SU-DHL-6 (cell line): ENCODE measurements at regions not wholly inside any gene's neighbourhood (a gene's known extent, or its start where the extent isn't known, plus 50 kb on each side); places are given as distances from the start of the nearest gene placed in this dataset.
"Not testable (repeated sequence)": the region's sequence is repeated elsewhere in the genome, so short reads cannot be mapped to it uniquely, and the experiment has no call there.

ENCODE experiments used
- H2AFZ ChIP-seq: fragments of 200-600 bp; sonication (generic); 2 replicates; pipeline ENCODE4 v1.6.1; 2014; ENCODE audit warnings: low read depth, mild to moderate bottlenecking, moderate library complexity, mixed read lengths, antibody characterized with exemption, low read length; ENCODE audit not compliant: severe bottlenecking
- H3F3A ChIP-seq: fragments of 200-600 bp; shearing (Covaris generic); 2 replicates; pipeline ENCODE4 v1.6.0; 2016; ENCODE audit warnings: antibody characterized with exemption, mild to moderate bottlenecking; ENCODE audit not compliant: insufficient read depth
- H3K27ac ChIP-seq: fragments of 200-600 bp; sonication (generic); 2 replicates; pipeline ENCODE4 v1.5.1; 2016; ENCODE audit warnings: low read depth, mild to moderate bottlenecking, low read length, moderate library complexity, mixed read lengths
- H3K27me3 ChIP-seq: fragments of 200-600 bp; sonication (generic), shearing (Covaris generic); 2 replicates; pipeline ENCODE4 v1.6.0; 2014; ENCODE audit warnings: mild to moderate bottlenecking, low read length
- H3K36me3 ChIP-seq: fragments of 200-600 bp; sonication (generic); 2 replicates; pipeline ENCODE4 v1.6.1; 2014; ENCODE audit warnings: mild to moderate bottlenecking, low read length, mixed read lengths
- H3K4me2 ChIP-seq: fragments of 300-600, 200-600 bp; shearing (Covaris generic), sonication (generic); 2 replicates; pipeline ENCODE4 v1.6.0; 2014; ENCODE audit warnings: low read length, low read depth, mild to moderate bottlenecking; ENCODE audit not compliant: poor library complexity, severe bottlenecking
- H3K4me3 ChIP-seq: fragments of 200-600 bp; sonication (generic); 2 replicates; pipeline ENCODE4 v1.5.1; 2014; ENCODE audit warnings: antibody characterized with exemption, low read length, mild to moderate bottlenecking, mixed read lengths; ENCODE audit not compliant: insufficient read depth, poor library complexity, severe bottlenecking
- H3K79me2 ChIP-seq: fragments of 200-600 bp; sonication (generic); 2 replicates; pipeline ENCODE4 v1.6.1; 2014; ENCODE audit warnings: mild to moderate bottlenecking, low read length, moderate library complexity; ENCODE audit not compliant: insufficient read depth
- H3K9ac ChIP-seq: fragments of 200-600 bp; sonication (generic); 2 replicates; pipeline ENCODE4 v1.7.0; 2014; ENCODE audit warnings: mild to moderate bottlenecking, low read length
- H3K9me2 ChIP-seq: fragments of 200-600 bp; sonication (generic); replicated peaks from 2 replicates; pipeline ENCODE4 v1.6.1; 2014; ENCODE audit warnings: low read length; ENCODE audit not compliant: insufficient read depth
- H3K9me3 ChIP-seq: fragments of 200-600 bp; sonication (generic); 2 replicates; pipeline ENCODE4 v1.6.1; 2014; ENCODE audit warnings: low read length, mixed read lengths; ENCODE audit not compliant: insufficient read depth
- H4K20me1 ChIP-seq: fragments of 200-600 bp; sonication (generic); 2 replicates; pipeline ENCODE4 v1.6.1; 2014; ENCODE audit warnings: low read depth, mild to moderate bottlenecking, antibody characterized with exemption, low read length, moderate library complexity, mixed read lengths
- EZH2phosphoT487 ChIP-seq: fragments of 200-600 bp; sonication (generic), shearing (Covaris generic); conservative IDR thresholded peaks from 2 replicates; pipeline ENCODE4 v1.6.1; 2018; ENCODE audit warnings: mild to moderate bottlenecking, antibody characterized with exemption, low read length, moderate library complexity, mixed read lengths
- TF ChIP-seq, protein P1 (sequence below): fragments of 200-600 bp; sonication (generic); IDR thresholded peaks from one replicate; pipeline ENCODE4 v1.5.1; 2017; ENCODE audit warnings: antibody characterized with exemption, mild to moderate bottlenecking, low read length, moderate library complexity; ENCODE audit not compliant: insufficient read depth, poor library complexity, severe bottlenecking

DNA sequence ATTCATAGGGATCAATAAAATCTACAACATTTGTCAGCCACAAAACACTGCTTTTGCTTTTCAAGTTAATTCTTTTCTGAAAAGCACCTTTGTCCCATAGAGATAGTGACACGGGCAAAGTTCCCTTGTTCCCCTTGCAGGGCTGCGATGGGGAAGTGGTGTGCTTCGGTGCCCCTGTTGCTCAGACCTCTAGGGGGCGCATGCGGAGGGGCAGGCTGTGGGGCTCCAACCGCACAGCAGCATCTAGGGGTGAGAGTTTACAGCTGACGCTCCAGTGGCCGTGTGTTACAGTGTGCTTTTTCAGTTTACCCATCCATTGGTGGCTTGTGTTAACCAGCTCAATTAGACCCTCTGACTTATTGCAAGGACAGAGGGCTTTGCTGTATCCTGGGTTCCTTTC lies 1432.2 kb upstream of the ACVR2A start:
- no peaks in the 10 kb centered on the region for H3F3A ChIP-seq
- H3K36me3 ChIP-seq: no peaks in the 10 kb centered on the region
- H3K79me2 ChIP-seq: no peaks in the 10 kb centered on the region
- H3K9me3 ChIP-seq: no peaks in the 10 kb centered on the region
- H3K27ac ChIP-seq: no peak overlapping the region
- H2AFZ ChIP-seq: no peak overlapping the region
- no peaks in the 10 kb centered on the region for H4K20me1 ChIP-seq
- no peaks in the 10 kb centered on the region for H3K9me2 ChIP-seq
- no peak overlapping the region for H3K4me3 ChIP-seq
- H3K4me2 ChIP-seq: no peak overlapping the region
- H3K27me3 ChIP-seq: no peaks in the 10 kb centered on the region
- TF ChIP-seq EZH2phosphoT487: no peak
- TF ChIP-seq, protein P1, sequence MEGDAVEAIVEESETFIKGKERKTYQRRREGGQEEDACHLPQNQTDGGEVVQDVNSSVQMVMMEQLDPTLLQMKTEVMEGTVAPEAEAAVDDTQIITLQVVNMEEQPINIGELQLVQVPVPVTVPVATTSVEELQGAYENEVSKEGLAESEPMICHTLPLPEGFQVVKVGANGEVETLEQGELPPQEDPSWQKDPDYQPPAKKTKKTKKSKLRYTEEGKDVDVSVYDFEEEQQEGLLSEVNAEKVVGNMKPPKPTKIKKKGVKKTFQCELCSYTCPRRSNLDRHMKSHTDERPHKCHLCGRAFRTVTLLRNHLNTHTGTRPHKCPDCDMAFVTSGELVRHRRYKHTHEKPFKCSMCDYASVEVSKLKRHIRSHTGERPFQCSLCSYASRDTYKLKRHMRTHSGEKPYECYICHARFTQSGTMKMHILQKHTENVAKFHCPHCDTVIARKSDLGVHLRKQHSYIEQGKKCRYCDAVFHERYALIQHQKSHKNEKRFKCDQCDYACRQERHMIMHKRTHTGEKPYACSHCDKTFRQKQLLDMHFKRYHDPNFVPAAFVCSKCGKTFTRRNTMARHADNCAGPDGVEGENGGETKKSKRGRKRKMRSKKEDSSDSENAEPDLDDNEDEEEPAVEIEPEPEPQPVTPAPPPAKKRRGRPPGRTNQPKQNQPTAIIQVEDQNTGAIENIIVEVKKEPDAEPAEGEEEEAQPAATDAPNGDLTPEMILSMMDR: peak; percentile 32
- H3K9ac ChIP-seq: no peak overlapping the region

DNA sequence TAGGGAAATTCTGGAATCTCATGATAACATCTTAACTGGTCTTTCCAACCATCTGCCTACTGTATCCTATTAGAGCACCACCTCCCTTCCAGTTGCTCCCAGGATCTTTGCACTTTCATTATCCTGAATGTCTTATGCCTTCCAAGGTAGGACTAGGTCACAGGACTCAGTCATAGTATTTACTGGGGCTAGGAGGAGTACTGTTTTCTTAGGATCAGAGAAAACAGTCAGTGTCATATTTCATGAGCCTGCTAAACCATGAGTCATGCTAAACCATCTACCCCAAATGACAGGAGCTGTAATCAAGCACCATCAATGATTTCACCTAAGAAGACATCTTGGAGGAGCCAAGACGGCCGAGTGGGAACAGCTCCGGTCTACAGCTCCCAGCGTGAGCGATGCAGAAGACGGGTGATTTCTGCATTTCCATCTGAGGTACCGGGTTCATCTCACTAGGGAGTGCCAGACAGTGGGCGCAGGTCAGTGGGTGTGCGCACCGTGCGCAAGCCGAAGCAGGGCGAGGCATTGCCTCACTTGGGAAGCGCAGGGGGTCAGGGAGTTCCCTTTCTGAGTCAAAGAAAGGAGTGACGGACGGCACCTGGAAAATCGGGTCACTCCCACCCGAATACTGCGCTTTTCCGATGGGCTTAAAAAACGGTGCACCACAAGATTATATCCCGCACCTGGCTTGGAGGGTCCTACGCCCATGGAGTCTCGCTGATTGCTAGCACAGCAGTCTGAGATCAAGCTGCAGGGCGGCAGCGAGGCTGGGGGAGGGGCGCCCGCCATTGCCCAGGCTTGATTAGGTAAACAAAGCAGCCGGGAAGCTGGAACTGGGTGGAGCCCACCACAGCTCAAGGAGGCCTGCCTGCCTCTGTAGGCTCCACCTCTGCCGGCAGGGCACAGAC lies 1439.2 kb upstream of the ACVR2A start:
- H3K9me3 ChIP-seq, H3K27me3 ChIP-seq, H3K4me3 ChIP-seq, H3K9me2 ChIP-seq, H3K9ac ChIP-seq, H3K4me2 ChIP-seq, H3K36me3 ChIP-seq, H4K20me1 ChIP-seq, H3F3A ChIP-seq, H3K27ac ChIP-seq, H2AFZ ChIP-seq, H3K79me2 ChIP-seq: not testable (repeated sequence)

- not testable (repeated sequence) for H3K9me2 ChIP-seq, H3K27me3 ChIP-seq, H3K36me3 ChIP-seq, H3K79me2 ChIP-seq, H3K9me3 ChIP-seq, H3K27ac ChIP-seq, H3K4me2 ChIP-seq, H3K4me3 ChIP-seq, H3K9ac ChIP-seq, H4K20me1 ChIP-seq, H3F3A ChIP-seq, H2AFZ ChIP-seq
These were observed 1441.2 kb upstream of the ACVR2A start for GRCh38 chr2:146403546-146404160.

DNA sequence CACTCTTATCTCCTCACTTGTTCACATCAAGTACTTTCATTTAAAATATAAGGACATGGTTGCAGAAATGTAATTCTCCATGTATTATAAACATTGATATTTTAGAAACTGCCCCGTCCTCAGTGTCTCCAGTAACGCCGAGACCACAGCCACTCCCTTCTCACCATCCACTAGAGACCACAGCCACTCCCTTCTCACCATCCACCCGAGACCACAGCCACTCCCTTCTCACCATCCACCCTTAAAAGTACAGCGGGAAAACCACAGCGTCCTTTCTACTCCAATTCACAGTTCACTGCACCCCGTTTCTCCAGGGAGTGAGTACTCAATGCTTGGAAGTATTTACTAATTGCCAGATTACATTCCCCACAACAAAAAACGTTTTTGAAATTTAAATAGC lies 1452.2 kb upstream of the ACVR2A start:
- Histone ChIP-seq H3K9ac (no peak overlapping the region), H3K4me3 (no peak overlapping the region), H3K27ac (no peak overlapping the region), H3F3A (no peaks in the 10 kb centered on the region), H2AFZ (no peak overlapping the region), H3K4me2 (no peak overlapping the region), H3K9me3 (no peaks in the 10 kb centered on the region), H3K9me2 (no peaks in the 10 kb centered on the region), H4K20me1 (no peaks in the 10 kb centered on the region), H3K27me3 (no peaks in the 10 kb centered on the region), H3K79me2 (no peaks in the 10 kb centered on the region), H3K36me3 (no peaks in the 10 kb centered on the region)
- no peak for TF ChIP-seq EZH2phosphoT487
- TF ChIP-seq, protein P1: no peak
